ENCODE measurements at regions not wholly inside any gene's neighbourhood (a gene's known extent, or its start where the extent isn't known, plus 50 kb on each side); places are given as distances from the start of the nearest gene placed in this dataset.

- peaks cover 9% of the 10 kb centered on the region for H3K9me3 Mint-ChIP-seq
- H3K4me3 Mint-ChIP-seq: no peak overlapping the region
- no peak overlapping the region for H3K27ac Mint-ChIP-seq (ENCODE audit: unreplicated experiment)
- peaks cover 2% of the 10 kb centered on the region for H3K36me3 Mint-ChIP-seq (ENCODE audit: low read depth)
- no peak for TF ChIP-seq CTCF (conservative IDR thresholded peaks at IDR 0.05)
- DNase-seq (ENCODE audit: low read depth, low spot score): no peak
- peaks cover 19% of the 10 kb centered on the region for H3K27me3 Mint-ChIP-seq (ENCODE audit: low read depth)
- H3K4me1 Mint-ChIP-seq: no peaks in the 10 kb centered on the region
Observed at GRCh38 chr15:54917312-54917711, 279.4 kb downstream of the RSL24D1 start.

- peaks cover 5% of the 10 kb centered on the region for H3K9me3 Mint-ChIP-seq
- H3K36me3 Mint-ChIP-seq (ENCODE audit: low read depth): no peaks in the 10 kb centered on the region
- no peak for DNase-seq (ENCODE audit: low read depth, low spot score)
- H3K4me3 Mint-ChIP-seq: no peak overlapping the region
- H3K4me1 Mint-ChIP-seq: no peaks in the 10 kb centered on the region
- H3K27ac Mint-ChIP-seq (ENCODE audit: unreplicated experiment): no peak overlapping the region
- peaks cover 14% of the 10 kb centered on the region for H3K27me3 Mint-ChIP-seq (ENCODE audit: low read depth)
- TF ChIP-seq CTCF (conservative IDR thresholded peaks at IDR 0.05): no peak
Observed at GRCh38 chr15:54915380-54915779, 281.4 kb downstream of the RSL24D1 start.

- Mint-ChIP-seq H3K27ac (ENCODE audit: unreplicated experiment) (no peak overlapping the region), H3K4me1 (no peaks in the 10 kb centered on the region), H3K9me3 (peaks cover 12% of the 10 kb centered on the region), H3K4me3 (no peak overlapping the region), H3K36me3 (ENCODE audit: low read depth) (peaks cover 5% of the 10 kb centered on the region), H3K27me3 (ENCODE audit: low read depth) (peaks cover 3% of the 10 kb centered on the region)
- no peak for DNase-seq (ENCODE audit: low read depth, low spot score)
- no peak for TF ChIP-seq CTCF (conservative IDR thresholded peaks at IDR 0.05)
Observed at GRCh38 chr15:54884312-54884711, 312.4 kb downstream of the RSL24D1 start.

GRCh38 chr15:54859982-54860381 lies 336.8 kb downstream of the RSL24D1 start:
- peaks cover 12% of the 10 kb centered on the region for H3K9me3 Mint-ChIP-seq
- no peak for DNase-seq (ENCODE audit: low read depth, low spot score)
- H3K36me3 Mint-ChIP-seq (ENCODE audit: low read depth): no peaks in the 10 kb centered on the region

GRCh38 chr15:54854667-54855066 lies 342.1 kb downstream of the RSL24D1 start:
- no peak for DNase-seq (ENCODE audit: low read depth, low spot score)
- Mint-ChIP-seq H3K27ac (ENCODE audit: unreplicated experiment) (no peak overlapping the region), H3K4me3 (no peak overlapping the region), H3K9me3 (peaks cover 11% of the 10 kb centered on the region), H3K36me3 (ENCODE audit: low read depth) (no peaks in the 10 kb centered on the region), H3K27me3 (ENCODE audit: low read depth) (no peaks in the 10 kb centered on the region), H3K4me1 (no peaks in the 10 kb centered on the region)
- no peak for TF ChIP-seq CTCF (conservative IDR thresholded peaks at IDR 0.05)

More at GRCh38 chr15:54859982-54860381, 336.8 kb downstream of the RSL24D1 start:
- H3K27me3 Mint-ChIP-seq (ENCODE audit: low read depth): peaks cover 10% of the 10 kb centered on the region
- H3K4me3 Mint-ChIP-seq: no peak overlapping the region
- TF ChIP-seq CTCF (conservative IDR thresholded peaks at IDR 0.05): no peak
- no peak overlapping the region for H3K27ac Mint-ChIP-seq (ENCODE audit: unreplicated experiment)
- no peaks in the 10 kb centered on the region for H3K4me1 Mint-ChIP-seq

DNA sequence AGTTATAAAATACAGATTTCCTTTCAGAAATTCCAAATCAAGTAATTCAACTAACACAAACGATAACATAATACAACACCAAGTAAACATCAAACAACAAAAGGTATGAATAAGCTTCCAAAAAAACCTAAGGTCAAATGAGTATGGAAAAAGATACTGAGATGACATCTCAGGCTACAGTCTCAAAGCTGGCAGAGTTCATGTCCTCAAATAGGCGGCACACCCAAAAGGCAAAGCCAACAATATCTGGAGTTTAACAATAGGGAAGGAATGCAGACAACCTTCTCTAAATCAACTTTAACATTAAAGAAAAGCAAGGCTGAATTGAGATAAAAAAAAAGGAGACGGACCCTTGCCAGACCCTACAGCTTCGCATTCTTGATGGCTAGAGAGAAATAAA lies 346.6 kb downstream of the RSL24D1 start:
- Mint-ChIP-seq H3K27me3 (ENCODE audit: low read depth) (no peaks in the 10 kb centered on the region), H3K27ac (ENCODE audit: unreplicated experiment) (no peak overlapping the region), H3K4me3 (no peak overlapping the region), H3K9me3 (peaks cover 4% of the 10 kb centered on the region), H3K36me3 (ENCODE audit: low read depth) (no peaks in the 10 kb centered on the region), H3K4me1 (no peaks in the 10 kb centered on the region)
- no peak for DNase-seq (ENCODE audit: low read depth, low spot score)
- no peak for TF ChIP-seq CTCF (conservative IDR thresholded peaks at IDR 0.05)
